GM12878 (cell line): ENCODE measurements at regions not wholly inside any gene's neighbourhood (a gene's known extent, or its start where the extent isn't known, plus 50 kb on each side); places are given as distances from the start of the nearest gene placed in this dataset.

ENCODE experiments used
- ATAC-seq: fragments of 200-7000 bp; cut with Tn5 transposase; 3 replicates; pipeline ENCODE4 v1.9.1; 2020; ENCODE audit warnings: mild to moderate bottlenecking, moderate library complexity
- BruUV-seq: library from RNA; stranded (reverse); fragments of 400-500 nt; replicated peaks from 2 replicates; lab custom pipeline; 2021; lab: Mats Ljungman, UMichigan
- CTCF ChIA-PET: fragments of 300-600 bp; sonication (Branson Sonifier 250); formaldehyde crosslinking; extraction: SDS; loops from one replicate; lab custom pipeline; 2021; ENCODE audit warnings: inconsistent platforms; lab: Yijun Ruan, JAX
- POLR2A ChIA-PET: fragments of 350-600 bp; formaldehyde crosslinking; extraction: SDS; loops from one replicate; lab custom pipeline; 2021; ENCODE audit warnings: inconsistent platforms; lab: Charles Lee
- RAD21 ChIA-PET: fragments of 300-600 bp; sonication (Branson Sonifier 250); formaldehyde crosslinking; loops from one replicate; lab custom pipeline; 2023; ENCODE audit warnings: antibody characterized with exemption; ENCODE audit not compliant: unreplicated experiment; lab: Charles Lee
- SMC1A ChIA-PET: fragments of 300-600 bp; sonication (Branson Sonifier 250); formaldehyde crosslinking; loops from one replicate; lab custom pipeline; 2023; ENCODE audit not compliant: unreplicated experiment, uncharacterized antibody; lab: Charles Lee
- DNase-seq: peaks from one replicate; pipeline ENCODE4 v3.0.0-alpha.2; 2011; ENCODE audit warnings: low read depth, low spot score
- FAIRE-seq: peaks from 3 replicates; lab custom pipeline; 2011; peaks lifted over from hg19 to GRCh38; lab: Jason Lieb, UNC
- H2AFZ ChIP-seq: 2 replicates; pipeline ENCODE4 v1.6.0; 2011; ENCODE audit warnings: low read depth, low read length, control low read depth; ENCODE audit not compliant: control insufficient read depth
- H3K27ac ChIP-seq: 2 replicates; pipeline ENCODE4 v1.5.1; 2011; ENCODE audit warnings: control low read depth; ENCODE audit not compliant: control insufficient read depth, insufficient read depth
- H3K27me3 ChIP-seq, 2 experiments: replicated peaks in 1 of 2; 2 replicates each; pipeline versions ENCODE4 v1.6.0 to v1.6.1; 2011; ENCODE audit warnings: low read length in 1 of 2; ENCODE audit not compliant: control insufficient read depth in 2 of 2, insufficient read depth in 2 of 2
- H3K36me3 ChIP-seq, 2 experiments: 2 replicates each; pipeline ENCODE4 v1.5.1; 2011; ENCODE audit warnings: low read length in 1 of 2; ENCODE audit not compliant: control insufficient read depth in 2 of 2, insufficient read depth in 2 of 2
- H3K4me1 ChIP-seq: 2 replicates; pipeline ENCODE4 v1.6.1; 2011; ENCODE audit warnings: mild to moderate bottlenecking, low read length, moderate library complexity, mixed read lengths; ENCODE audit not compliant: control insufficient read depth, insufficient read depth
- H3K4me2 ChIP-seq: 2 replicates; pipeline ENCODE4 v1.6.0; 2011; ENCODE audit warnings: control low read depth; ENCODE audit not compliant: control insufficient read depth, insufficient read depth
- H3K4me3 ChIP-seq: fragments of 200-600 bp; sonication (generic); 2 replicates; pipeline ENCODE4 v1.5.1; 2016
- H3K79me2 ChIP-seq: 2 replicates; pipeline ENCODE4 v1.6.0; 2011; ENCODE audit warnings: low read length; ENCODE audit not compliant: control insufficient read depth, insufficient read depth
- H3K9ac ChIP-seq: 2 replicates; pipeline ENCODE4 v1.8.0; 2011; ENCODE audit warnings: low read length, control low read depth, mixed read lengths; ENCODE audit not compliant: control insufficient read depth, insufficient read depth
- H3K9me3 ChIP-seq: replicated peaks from 3 replicates; pipeline ENCODE4 v1.5.1; 2011; ENCODE audit warnings: mild to moderate bottlenecking, low read length; ENCODE audit not compliant: control insufficient read depth, insufficient read depth
- H4K20me1 ChIP-seq: 2 replicates; pipeline ENCODE4 v1.6.0; 2011; ENCODE audit not compliant: control insufficient read depth, insufficient read depth
- BRCA1 ChIP-seq: IDR thresholded peaks from 2 replicates; pipeline ENCODE4 v1.6.1; 2011; ENCODE audit warnings: low read depth, low read length, improper control_type of control experiment
- DPF2 ChIP-seq: fragments of 450-650 bp; IDR thresholded peaks from 2 replicates; pipeline ENCODE4 v1.6.1; 2017; ENCODE audit warnings: mild to moderate bottlenecking
- ETV6 ChIP-seq, 2 experiments: fragments of 450-650 bp in 1 of 2; IDR thresholded peaks in 1 of 2; conservative IDR thresholded peaks in 1 of 2; 2 replicates each; pipeline ENCODE4 v1.6.1; 2014; ENCODE audit warnings: antibody characterized with exemption in 1 of 2, borderline replicate concordance in 1 of 2, low read depth in 1 of 2, mild to moderate bottlenecking in 1 of 2, moderate library complexity in 1 of 2
- IKZF1 ChIP-seq: fragments of 450-650 bp; conservative IDR thresholded peaks from 2 replicates; pipeline ENCODE4 v1.6.1; 2017; ENCODE audit warnings: antibody characterized with exemption, mild to moderate bottlenecking
- MTA3 ChIP-seq: IDR thresholded peaks from 2 replicates; pipeline ENCODE4 v1.6.1; 2012; ENCODE audit warnings: low read length, inconsistent platforms, borderline replicate concordance
- NFXL1 ChIP-seq: fragments of 450-650 bp; IDR thresholded peaks from 2 replicates; pipeline ENCODE4 v1.6.1; 2017; ENCODE audit warnings: antibody characterized with exemption, mild to moderate bottlenecking, borderline replicate concordance
- NR2C1 ChIP-seq: fragments of 450-650 bp; IDR thresholded peaks from 2 replicates; pipeline ENCODE4 v1.6.1; 2017; ENCODE audit warnings: antibody characterized with exemption, mild to moderate bottlenecking, moderate library complexity
- NR2C2 ChIP-seq: IDR thresholded peaks from 2 replicates; pipeline ENCODE4 v1.6.1; 2011; ENCODE audit warnings: borderline replicate concordance, low read depth; ENCODE audit not compliant: control insufficient read depth, insufficient read length
- PAX5 ChIP-seq: IDR thresholded peaks from 2 replicates; pipeline ENCODE4 v1.6.1; 2011; ENCODE audit warnings: low read depth, low read length, borderline replicate concordance
- PAX8 ChIP-seq: fragments of 450-650 bp; IDR thresholded peaks from 2 replicates; pipeline ENCODE4 v1.6.1; 2017; ENCODE audit warnings: mild to moderate bottlenecking, moderate library complexity
- SIN3A ChIP-seq: IDR thresholded peaks from 2 replicates; pipeline ENCODE4 v1.6.1; 2012; ENCODE audit warnings: low read depth, low read length, improper control_type of control experiment
- TARDBP ChIP-seq: IDR thresholded peaks from 2 replicates; pipeline ENCODE4 v1.6.1; 2016; ENCODE audit warnings: borderline replicate concordance
- ZBTB11 ChIP-seq: fragments of 450-650 bp; formaldehyde crosslinking; IDR thresholded peaks from 2 replicates; pipeline ENCODE4 v1.5.0; 2022; ENCODE audit warnings: mild to moderate bottlenecking, missing genetic modification characterization
- ZNF274 ChIP-seq: IDR thresholded peaks from one replicate; pipeline ENCODE4 v1.8.0; 2011; ENCODE audit not compliant: insufficient read length, insufficient read depth
- WGBS: methylation state at CpG from one replicate; pipeline ENCODE4 v1.1.6; 2016; ENCODE audit warnings: low lambda C conversion rate; ENCODE audit not compliant: insufficient replicate concordance, insufficient coverage; ENCODE audit errors: missing lambda C conversion rate; 5-methylcytosine and 5-hydroxymethylcytosine counted together
- in situ Hi-C: fragments of 300-500 bp; cut with MboI; formaldehyde crosslinking; loops from 9 replicates; pipeline ENCODE4 v1.14.3; 2018; ENCODE audit warnings: mixed read lengths
- intact Hi-C: fragments of 100-400 bp; cut with micrococcal nuclease; formaldehyde crosslinking; loops from one replicate; pipeline ENCODE4 v1.14.2; 2022; ENCODE audit not compliant: unreplicated experiment

DNA sequence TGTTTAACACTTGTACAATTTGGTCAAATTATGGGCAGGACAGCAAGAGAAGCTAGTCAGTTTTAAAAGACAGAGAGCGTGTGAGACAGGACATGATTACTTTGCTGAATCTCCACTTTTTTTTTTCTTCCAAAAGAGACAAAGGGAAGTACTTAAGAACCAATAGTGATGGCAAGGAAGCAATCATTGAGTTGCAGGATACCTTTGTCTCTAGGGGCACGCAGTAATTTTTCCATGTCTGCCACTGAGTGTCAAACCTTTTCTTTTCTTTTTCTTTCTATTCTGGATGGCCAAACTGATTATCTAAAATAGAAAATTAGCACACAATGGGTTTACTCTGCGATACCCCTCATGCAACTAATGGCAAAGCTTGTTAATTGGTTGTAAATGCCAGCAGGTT lies 533.0 kb downstream of the PLCL1 start:
- no peak overlapping the region for H3K27ac ChIP-seq
- H3K27me3 ChIP-seq: peaks cover 0 to 4% of the 10 kb centered on the region in 2 experiments; a peak in 2 of 4 replicates
- no peak overlapping the region for H3K4me2 ChIP-seq
- H3K9me3 ChIP-seq: no peaks in the 10 kb centered on the region
- 31% methylated on average over 3 of the region's 3 CpGs for WGBS
- ATAC-seq: no peak
- ChIA-PET SMC1A (interaction anchor here (1.1 to 1.5 kb wide), 4 partner anchors 13 to 111 kb away, joined by 3 to 4 read pairs (median 4); no protein-coding TSS in a partner anchor), CTCF (interaction anchor here (0.6 kb wide), 1 partner anchor 1403 kb away, joined by 3 read pairs; no protein-coding TSS in a partner anchor), RAD21 (no interaction called here), POLR2A (no interaction called here)
- H3K9ac ChIP-seq: no peak overlapping the region
- intact Hi-C loops (no loop called here), in situ Hi-C loops (no loop called here)
- H3K79me2 ChIP-seq: no peaks in the 10 kb centered on the region
- no peak for TF ChIP-seq IKZF1
- TF ChIP-seq PAX5: no peak
- no peak for TF ChIP-seq NR2C2
- TF ChIP-seq NR2C1: no peak
- no peak for TF ChIP-seq PAX8
- no peak for TF ChIP-seq NFXL1
- TF ChIP-seq TARDBP: no peak
- TF ChIP-seq ZNF274: no peak
- no TSS peak for BruUV-seq
- H3K36me3 ChIP-seq: no peaks in the 10 kb centered on the region
- no peak overlapping the region for H3K4me3 ChIP-seq
- no peaks in the 10 kb centered on the region for H3K4me1 ChIP-seq
- FAIRE-seq: no peak
- H4K20me1 ChIP-seq: no peaks in the 10 kb centered on the region
- no peak for DNase-seq
- no peak overlapping the region for H2AFZ ChIP-seq

DNA sequence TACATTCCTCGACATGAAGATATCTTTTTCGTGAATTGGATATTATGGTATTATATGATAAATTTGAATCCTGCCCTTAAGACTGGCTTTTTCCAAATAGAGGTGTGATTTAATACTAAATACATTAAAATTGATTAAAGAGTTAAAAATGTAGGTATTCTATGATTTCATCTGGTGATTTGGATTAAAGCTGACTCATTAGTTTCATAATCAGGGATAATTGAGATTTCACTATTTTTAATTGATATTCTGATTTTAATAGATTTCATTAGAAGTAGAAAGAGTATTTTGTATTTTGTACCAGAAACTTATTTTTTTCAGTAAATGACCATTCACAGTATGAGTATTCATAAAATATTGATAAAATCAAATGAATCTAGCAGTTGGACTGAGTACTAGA lies 524.1 kb downstream of the PLCL1 start:
- POLR2A ChIA-PET: no interaction called here
- no peak for DNase-seq
- no peak for TF ChIP-seq SIN3A
- no peak for TF ChIP-seq ZBTB11 (CRISPR knock-in tag)
- no peak for TF ChIP-seq DPF2
- no peak for TF ChIP-seq MTA3
- TF ChIP-seq BRCA1: no peak
- TF ChIP-seq ETV6 (conservative IDR thresholded peaks at IDR 0.05 in 1 of 2, IDR thresholded peaks at IDR 0.05 in 1 of 2; ENCODE audit: borderline replicate concordance in 1 of 2, low read depth in 1 of 2): no peak
- Histone ChIP-seq H3K36me3 (no peaks in the 10 kb centered on the region), H3K4me3 (no peak overlapping the region), H3K4me1 (no peaks in the 10 kb centered on the region), H3K27ac (no peak overlapping the region), H3K9me3 (no peaks in the 10 kb centered on the region; the same call in 2 of the 3 replicates), H3K4me2 (no peak overlapping the region), H4K20me1 (no peaks in the 10 kb centered on the region), H3K79me2 (no peaks in the 10 kb centered on the region), H2AFZ (no peak overlapping the region), H3K9ac (no peak overlapping the region), H3K27me3 (no peaks in the 10 kb centered on the region; a peak in 2 of 4 replicates)
- CTCF ChIA-PET: interaction anchor here (1.3 kb wide), 1 partner anchor 14 kb away, joined by 3 read pairs; no protein-coding TSS in a partner anchor
- WGBS: 0% methylated on average over 2 of the region's 2 CpGs
- RAD21 ChIA-PET: no interaction called here
- in situ Hi-C loops (no loop called here), intact Hi-C loops (no loop called here)
- no TSS peak for BruUV-seq
- SMC1A ChIA-PET: interaction anchor here (0.5 kb wide), 1 partner anchor 132 kb away, joined by 3 read pairs; no protein-coding TSS in a partner anchor
- FAIRE-seq: no peak
- no peak for ATAC-seq
